Endothelial cell of umbilical vein (primary cell): ENCODE measurements at regions not wholly inside any gene's neighbourhood (a gene's known extent, or its start where the extent isn't known, plus 50 kb on each side); places are given as distances from the start of the nearest gene placed in this dataset.

Experiments used
- BruUV-seq: library from RNA; stranded (reverse); fragments of 400-500 nt; replicated peaks from 2 replicates; lab custom pipeline; 2021; lab: Mats Ljungman, UMichigan
- CTCF ChIA-PET: fragments of 300-600, 350-600 bp; sonication (Branson Sonifier 250); formaldehyde crosslinking; loops from one replicate; lab custom pipeline; 2021; ENCODE audit warnings: antibody characterized with exemption, inconsistent platforms; lab: Charles Lee
- POLR2A ChIA-PET: fragments of 300-600, 350-600 bp; sonication (Branson Sonifier 250); formaldehyde crosslinking; loops from one replicate; lab custom pipeline; 2021; ENCODE audit warnings: antibody characterized with exemption, inconsistent platforms; lab: Charles Lee
- DNase-seq: peaks from one replicate; pipeline ENCODE4 v3.0.0-alpha.2; 2011; ENCODE audit warnings: low read depth, low spot score
- FAIRE-seq: peaks from 2 replicates; lab custom pipeline; 2011; peaks lifted over from hg19 to GRCh38; lab: Jason Lieb, UNC
- H2AFZ ChIP-seq: 2 replicates; pipeline ENCODE4 v1.6.0; 2012; ENCODE audit warnings: low read depth, low read length, control low read depth, inconsistent platforms
- H3K27ac ChIP-seq: 2 replicates; pipeline ENCODE4 v1.5.1; 2011; ENCODE audit warnings: low read depth, mild to moderate bottlenecking, control low read depth, low read length, moderate library complexity; ENCODE audit not compliant: insufficient read depth
- H3K27me3 ChIP-seq, 2 experiments: 2 replicates each; pipeline versions ENCODE4 v1.6.0 to v1.6.1; 2011; ENCODE audit warnings: low read length in 2 of 2, mixed read lengths in 1 of 2; ENCODE audit not compliant: control insufficient read depth in 2 of 2, insufficient read depth in 2 of 2
- H3K36me3 ChIP-seq, 2 experiments: 2 replicates in 1 of 2; 3 replicates in 1 of 2; pipeline ENCODE4 v1.5.1; 2011; ENCODE audit warnings: low read length in 2 of 2, mild to moderate bottlenecking in 1 of 2, moderate library complexity in 1 of 2; ENCODE audit not compliant: control insufficient read depth in 2 of 2, insufficient read depth in 2 of 2; ENCODE audit errors: extremely low read depth in 1 of 2
- H3K4me1 ChIP-seq: 3 replicates; pipeline ENCODE4 v1.5.1; 2011; ENCODE audit warnings: mild to moderate bottlenecking, low read length; ENCODE audit not compliant: control insufficient read depth, insufficient read depth; ENCODE audit errors: extremely low read depth
- H3K4me2 ChIP-seq: 2 replicates; pipeline ENCODE4 v1.6.1; 2011; ENCODE audit warnings: low read length, control low read depth, mixed read lengths; ENCODE audit not compliant: insufficient read depth
- H3K4me3 ChIP-seq, 3 experiments: fragments of 200-600 bp in 1 of 3; sonication (generic), shearing (Covaris generic) in 1 of 3; replicated peaks in 1 of 3; 2 replicates each; pipeline ENCODE4 v1.5.1; 2011 to 2016; ENCODE audit warnings: control low read depth in 3 of 3, low read length in 3 of 3, mild to moderate bottlenecking in 2 of 3, inconsistent platforms in 1 of 3, low read depth in 1 of 3, moderate library complexity in 1 of 3; ENCODE audit not compliant: insufficient read depth in 1 of 3
- H3K79me2 ChIP-seq: 2 replicates; pipeline ENCODE4 v1.6.0; 2012; ENCODE audit warnings: low read length, inconsistent platforms; ENCODE audit not compliant: control insufficient read depth, insufficient read depth
- H3K9ac ChIP-seq: replicated peaks from 2 replicates; pipeline ENCODE3; 2011; ENCODE audit warnings: low read length, control low read depth; ENCODE audit not compliant: insufficient read depth; ENCODE audit errors: extremely low read depth
- H3K9me1 ChIP-seq: replicated peaks from 3 replicates; pipeline ENCODE4 v1.6.0; 2011; ENCODE audit warnings: mild to moderate bottlenecking, low read length; ENCODE audit not compliant: control insufficient read depth, insufficient read depth; ENCODE audit errors: extremely low read depth
- H3K9me3 ChIP-seq: replicated peaks from 2 replicates; pipeline ENCODE4 v1.5.1; 2012; ENCODE audit warnings: low read length, inconsistent platforms; ENCODE audit not compliant: control insufficient read depth, insufficient read depth
- H4K20me1 ChIP-seq: replicated peaks from 2 replicates; pipeline ENCODE3; 2011; ENCODE audit warnings: mild to moderate bottlenecking, low read length; ENCODE audit not compliant: control insufficient read depth, insufficient read depth; ENCODE audit errors: extremely low read depth
- CTCF ChIP-seq, 2 donors: IDR thresholded peaks; 1 replicate in 1 of 2; 2 replicates in 1 of 2; pipeline ENCODE4 v1.5.1; 2011; ENCODE audit warnings: low read length in 2 of 2, mild to moderate bottlenecking in 2 of 2, moderate library complexity in 2 of 2, control low read depth in 1 of 2, inconsistent platforms in 1 of 2, low read depth in 1 of 2; ENCODE audit not compliant: insufficient read depth in 1 of 2; ENCODE audit errors: extremely low read depth in 1 of 2
- EZH2 ChIP-seq: IDR thresholded peaks from 2 replicates; pipeline ENCODE4 v1.6.1; 2012; ENCODE audit warnings: borderline replicate concordance, low read depth, mild to moderate bottlenecking, moderate library complexity, low read length, inconsistent platforms; ENCODE audit not compliant: severe bottlenecking
- FOS ChIP-seq: IDR thresholded peaks from 2 replicates; pipeline ENCODE4 v1.6.1; 2011; ENCODE audit warnings: mild to moderate bottlenecking, low read length, moderate library complexity, borderline replicate concordance; ENCODE audit not compliant: insufficient read depth
- GATA2 ChIP-seq: IDR thresholded peaks from 2 replicates; pipeline ENCODE4 v1.7.0; 2011; ENCODE audit warnings: low read depth, mild to moderate bottlenecking, moderate library complexity, mixed read lengths, low read length; ENCODE audit not compliant: insufficient read length, insufficient read depth
- JUN ChIP-seq: IDR thresholded peaks from 2 replicates; pipeline ENCODE4 v1.6.1; 2011; ENCODE audit warnings: borderline replicate concordance, low read depth; ENCODE audit not compliant: insufficient read length, insufficient read depth
- MAX ChIP-seq: IDR thresholded peaks from 2 replicates; pipeline ENCODE4 v1.6.1; 2011; ENCODE audit not compliant: insufficient read depth, insufficient read length
- MYC ChIP-seq: IDR thresholded peaks from one replicate; pipeline ENCODE4 v1.6.1; 2011; ENCODE audit warnings: mild to moderate bottlenecking, low read depth, low read length
- POLR2A ChIP-seq: IDR thresholded peaks from 2 replicates; pipeline ENCODE4 v1.6.1; 2012; ENCODE audit warnings: low read depth, mild to moderate bottlenecking, control low read depth, low read length
- POLR2AphosphoS5 ChIP-seq: IDR thresholded peaks from 2 replicates; pipeline ENCODE4 v1.6.1; 2012; ENCODE audit warnings: low read depth, mild to moderate bottlenecking, control low read depth, low read length, moderate library complexity; ENCODE audit not compliant: insufficient read depth
- dilution Hi-C: fragments of 300-500 bp; cut with MboI; formaldehyde crosslinking; loops from one replicate; pipeline ENCODE4 v1.15.0; 2019; ENCODE audit warnings: low sequenced_read_pairs; ENCODE audit not compliant: extremely low pct_ligation_motif_present
- intact Hi-C: fragments of 100-400 bp; cut with micrococcal nuclease; formaldehyde crosslinking; loops from one replicate; pipeline ENCODE4 v1.10.0; 2022

GRCh38 chr12:92529944-92530343, 172.8 kb upstream of the PLEKHG7 start:
- H3K36me3 ChIP-seq = no peaks in the 10 kb centered on the region
- POLR2A ChIA-PET = no interaction called here
- TF ChIP-seq MYC = no peak
- TF ChIP-seq GATA2 = no peak
- TF ChIP-seq EZH2 = no peak
- TF ChIP-seq POLR2A = no peak
- no peak for TF ChIP-seq CTCF (IDR thresholded peaks at IDR 0.05; ENCODE audit: extremely low read depth in 1 of 2, insufficient read depth in 1 of 2, low read depth in 1 of 2, low read length in 2 of 2)
- TF ChIP-seq POLR2AphosphoS5 = no peak
- no peak for TF ChIP-seq MAX
- TF ChIP-seq FOS = no peak
- no peak for TF ChIP-seq JUN
- no peak for FAIRE-seq
- H3K4me3 ChIP-seq = no peak overlapping the region
- no peaks in the 10 kb centered on the region for H3K4me1 ChIP-seq
- no peaks in the 10 kb centered on the region for H3K9me1 ChIP-seq
- CTCF ChIA-PET = no interaction called here
- no peak overlapping the region for H3K9ac ChIP-seq
- dilution Hi-C loops = no loop called here
- intact Hi-C loops = no loop called here
- no peaks in the 10 kb centered on the region for H3K79me2 ChIP-seq
- no peak overlapping the region for H2AFZ ChIP-seq
- no peak for DNase-seq
- no TSS peak for BruUV-seq
- no peaks in the 10 kb centered on the region for H3K27me3 ChIP-seq
- H3K9me3 ChIP-seq = no peaks in the 10 kb centered on the region
- H3K27ac ChIP-seq = no peak overlapping the region
- H3K4me2 ChIP-seq = no peak overlapping the region
- no peaks in the 10 kb centered on the region for H4K20me1 ChIP-seq
